ENCODE measurements at regions not wholly inside any gene's neighbourhood (a gene's known extent, or its start where the extent isn't known, plus 50 kb on each side); places are given as distances from the start of the nearest gene placed in this dataset.

- ChIA-PET CTCF (no interaction called here), POLR2A (ENCODE audit: unreplicated experiment) (no interaction called here)
- Histone ChIP-seq H2BK20ac (ENCODE audit: low read depth, low read length) (no peak overlapping the region), H2BK120ac (ENCODE audit: low read depth, low read length) (no peak overlapping the region), H4K91ac (ENCODE audit: insufficient read depth, low read depth, low read length) (no peak overlapping the region), H3K4me2 (ENCODE audit: low read depth, low read length) (no peak overlapping the region), H3K79me1 (ENCODE audit: low read depth in 1 of 2, low read length in 2 of 2) (no peaks in the 10 kb centered on the region), H3K4ac (ENCODE audit: low read depth, low read length) (no peak overlapping the region), H3K9me3 (ENCODE audit: control insufficient read depth, insufficient read depth, low read length) (peaks cover 2% of the 10 kb centered on the region; the same call in 1 of the 2 replicates), H3K36me3 (ENCODE audit: control insufficient read depth, insufficient read depth, low read length) (no peaks in the 10 kb centered on the region), H2AK5ac (ENCODE audit: low read depth, low read length) (no peak overlapping the region), H3K4me1 (ENCODE audit: control insufficient read depth, insufficient read depth, low read length) (no peaks in the 10 kb centered on the region), H4K5ac (ENCODE audit: low read depth, low read length) (no peak overlapping the region), H2AFZ (replicated peaks; ENCODE audit: low read length, poor library complexity) (no peak overlapping the region), H3K18ac (ENCODE audit: low read depth, low read length) (no peak overlapping the region), H3K27me3 (ENCODE audit: control insufficient read depth, insufficient read depth, low read length) (no peaks in the 10 kb centered on the region), H4K8ac (ENCODE audit: low read depth in 2 of 2, low read length in 2 of 2) (no peak overlapping the region), H3K27ac (ENCODE audit: insufficient read depth, low read length) (no peak overlapping the region), H3K9me1 (ENCODE audit: insufficient read depth, low read length) (no peaks in the 10 kb centered on the region), H2BK15ac (ENCODE audit: low read depth, low read length) (no peak overlapping the region), H3K14ac (replicated peaks; ENCODE audit: low read depth, low read length) (no peak overlapping the region), H3K4me3 (ENCODE audit: insufficient read depth, low read depth, low read length) (no peak overlapping the region), H3K23ac (ENCODE audit: low read depth, low read length) (no peak overlapping the region), H2BK5ac (ENCODE audit: low read depth, low read length, poor library complexity, severe bottlenecking) (no peak overlapping the region), H3K56ac (ENCODE audit: extremely low read depth, insufficient read depth, low read length) (no peak overlapping the region), H4K20me1 (ENCODE audit: insufficient read depth, low read length) (no peaks in the 10 kb centered on the region), H2AK9ac (replicated peaks; ENCODE audit: low read depth, low read length, poor library complexity) (no peak overlapping the region), H3K9ac (ENCODE audit: low read depth, low read length) (no peak overlapping the region)
- dilution Hi-C loops (cut with HindIII; ENCODE audit: low sequenced_read_pairs, unreplicated experiment): no loop called here
- no TSS peak for BruUV-seq (replicated peaks)
- DNase-seq (no peak), ATAC-seq (ENCODE audit: low read depth) (no peak)
- WGBS, 2 experiments (ENCODE audit: extremely low coverage in 2 of 2, insufficient read length in 1 of 2): no CpG with 5 or more reads among the region's 10 CpGs
- TF ChIP-seq BHLHE40 (IDR thresholded peaks at IDR 0.05; ENCODE audit: low read depth, low read length): no peak
- no peak for TF ChIP-seq CEBPB (IDR thresholded peaks at IDR 0.05; ENCODE audit: low read depth, low read length)
- TF ChIP-seq USF2 (IDR thresholded peaks at IDR 0.05; ENCODE audit: low read depth, low read length): no peak
- no peak for TF ChIP-seq MXI1 (IDR thresholded peaks at IDR 0.05; ENCODE audit: borderline replicate concordance, low read depth, low read length)
- TF ChIP-seq RFX5 (IDR thresholded peaks at IDR 0.05; ENCODE audit: low read depth, low read length): no peak
- no peak for TF ChIP-seq FOS (IDR thresholded peaks at IDR 0.05; ENCODE audit: low read depth, low read length)
- no peak for TF ChIP-seq CHD1 (IDR thresholded peaks at IDR 0.05; ENCODE audit: low read depth, low read length)
- TF ChIP-seq POLR2A (IDR thresholded peaks at IDR 0.05; ENCODE audit: low read depth, low read length): no peak
- TF ChIP-seq RCOR1 (IDR thresholded peaks at IDR 0.05; ENCODE audit: insufficient replicate concordance, low read length): no peak
- TF ChIP-seq SMC3 (IDR thresholded peaks at IDR 0.05; ENCODE audit: low read depth, low read length): no peak
- no peak for TF ChIP-seq NFE2L2 (IDR thresholded peaks at IDR 0.05; ENCODE audit: low read depth, low read length)
- TF ChIP-seq CTCF (conservative IDR thresholded peaks at IDR 0.05; ENCODE audit: low read depth, low read length): no peak
- no peak for TF ChIP-seq ELK1 (IDR thresholded peaks at IDR 0.05; ENCODE audit: borderline replicate concordance, low read depth, low read length)
- no peak for TF ChIP-seq MAZ (IDR thresholded peaks at IDR 0.05; ENCODE audit: borderline replicate concordance, low read depth, low read length)
- TF ChIP-seq RAD21 (IDR thresholded peaks at IDR 0.05; ENCODE audit: low read length): no peak
- no peak for TF ChIP-seq MAFK (IDR thresholded peaks at IDR 0.05; ENCODE audit: low read depth, low read length)
- intact Hi-C loops (cut with micrococcal nuclease): no loop called here
- in situ Hi-C loops (cut with MboI; ENCODE audit: low sequenced_read_pairs): no loop called here
Measured at GRCh38 chr14:26081043-26081442, 516.8 kb downstream of the NOVA1 start.
